Hepatocyte (in vitro differentiated cells): ENCODE measurements at regions not wholly inside any gene's neighbourhood (a gene's known extent, or its start where the extent isn't known, plus 50 kb on each side); places are given as distances from the start of the nearest gene placed in this dataset.
"Not testable (repeated sequence)": the region's sequence is repeated elsewhere in the genome, so short reads cannot be mapped to it uniquely, and the experiment has no call there.

Experiments
- CTCF ChIP-seq: fragments of 200-600 bp; sonication (generic); IDR thresholded peaks from 2 replicates; pipeline ENCODE4 v1.5.1; 2016; ENCODE audit warnings: antibody characterized with exemption, mild to moderate bottlenecking; ENCODE audit not compliant: poor library complexity
- EZH2phosphoT487 ChIP-seq: fragments of 200-600 bp; sonication (generic); IDR thresholded peaks from one replicate; pipeline ENCODE4 v1.6.1; 2018; ENCODE audit warnings: antibody characterized with exemption, mild to moderate bottlenecking, low read depth, moderate library complexity; ENCODE audit not compliant: unreplicated experiment, severe bottlenecking

DNA sequence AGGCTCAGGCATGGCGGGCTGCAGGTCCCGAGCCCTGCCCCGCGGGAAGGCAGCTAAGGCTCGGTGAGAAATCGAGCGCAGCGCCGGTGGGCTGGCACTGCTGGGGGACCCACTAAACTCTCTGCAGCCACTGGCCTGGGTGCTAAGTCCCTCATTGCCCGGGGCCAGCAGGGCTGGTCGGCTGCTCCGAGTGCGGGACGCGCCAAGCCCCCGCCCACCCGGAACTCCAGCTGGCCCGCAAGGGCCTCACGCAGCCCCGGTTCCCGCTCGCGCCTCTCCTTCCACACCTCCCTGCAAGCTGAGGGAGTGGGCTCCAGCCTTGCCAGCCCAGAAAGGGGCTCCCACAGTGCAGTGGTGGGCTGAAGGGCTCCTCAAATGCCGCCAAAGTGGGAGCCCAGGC lies 321.4 kb upstream of the KCND2 start:
- not testable (repeated sequence) for TF ChIP-seq CTCF, EZH2phosphoT487
